ENCODE measurements at regions not wholly inside any gene's neighbourhood (a gene's known extent, or its start where the extent isn't known, plus 50 kb on each side); places are given as distances from the start of the nearest gene placed in this dataset.

DNA sequence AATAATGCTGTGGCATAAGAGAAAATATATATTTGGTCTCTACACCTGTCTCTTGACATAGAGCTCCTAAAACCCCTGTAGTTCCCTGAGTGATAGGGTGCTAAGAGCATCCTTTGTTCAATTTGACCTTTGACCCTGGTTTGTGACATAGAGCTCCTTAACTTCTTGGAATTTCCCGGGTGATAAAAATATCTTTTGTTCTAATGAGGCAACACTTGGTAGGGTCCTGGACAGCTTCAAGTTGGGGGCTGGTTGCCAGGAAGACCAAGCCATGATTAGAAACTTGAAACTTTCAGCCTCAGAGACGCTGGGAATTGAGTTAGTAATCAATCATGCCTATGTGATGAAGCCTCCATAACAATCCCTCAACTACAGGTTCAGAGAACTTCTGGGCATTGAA is 105.4 kb downstream of the CASP12 start:
- TF ChIP-seq, protein P1, sequence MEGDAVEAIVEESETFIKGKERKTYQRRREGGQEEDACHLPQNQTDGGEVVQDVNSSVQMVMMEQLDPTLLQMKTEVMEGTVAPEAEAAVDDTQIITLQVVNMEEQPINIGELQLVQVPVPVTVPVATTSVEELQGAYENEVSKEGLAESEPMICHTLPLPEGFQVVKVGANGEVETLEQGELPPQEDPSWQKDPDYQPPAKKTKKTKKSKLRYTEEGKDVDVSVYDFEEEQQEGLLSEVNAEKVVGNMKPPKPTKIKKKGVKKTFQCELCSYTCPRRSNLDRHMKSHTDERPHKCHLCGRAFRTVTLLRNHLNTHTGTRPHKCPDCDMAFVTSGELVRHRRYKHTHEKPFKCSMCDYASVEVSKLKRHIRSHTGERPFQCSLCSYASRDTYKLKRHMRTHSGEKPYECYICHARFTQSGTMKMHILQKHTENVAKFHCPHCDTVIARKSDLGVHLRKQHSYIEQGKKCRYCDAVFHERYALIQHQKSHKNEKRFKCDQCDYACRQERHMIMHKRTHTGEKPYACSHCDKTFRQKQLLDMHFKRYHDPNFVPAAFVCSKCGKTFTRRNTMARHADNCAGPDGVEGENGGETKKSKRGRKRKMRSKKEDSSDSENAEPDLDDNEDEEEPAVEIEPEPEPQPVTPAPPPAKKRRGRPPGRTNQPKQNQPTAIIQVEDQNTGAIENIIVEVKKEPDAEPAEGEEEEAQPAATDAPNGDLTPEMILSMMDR (IDR thresholded peaks at IDR 0.05 in 8 of 11, conservative IDR thresholded peaks at IDR 0.05 in 3 of 11): no peak
- TF ChIP-seq POLR2A (IDR thresholded peaks at IDR 0.05) (no peak), POLR2AphosphoS5 (IDR thresholded peaks at IDR 0.05) (no peak)
